PFSK-1 (cell line): ENCODE measurements at regions not wholly inside any gene's neighbourhood (a gene's known extent, or its start where the extent isn't known, plus 50 kb on each side); places are given as distances from the start of the nearest gene placed in this dataset.

Experiments
- FOXP2 ChIP-seq: optimal IDR thresholded peaks from 2 replicates; pipeline ENCODE3; 2011; ENCODE audit warnings: borderline replicate concordance, control low read depth, inconsistent platforms; ENCODE audit not compliant: insufficient read depth; ENCODE audit errors: extremely low read length, extremely low read depth
- POLR2AphosphoS5 ChIP-seq: IDR thresholded peaks from 2 replicates; pipeline ENCODE4 v1.6.1; 2012; ENCODE audit warnings: low read depth, mild to moderate bottlenecking, control low read depth, low read length, moderate library complexity
- REST ChIP-seq, 2 experiments: IDR thresholded peaks; 2 replicates each; pipeline versions ENCODE4 v1.6.1 to v1.8.0; 2011 to 2012; ENCODE audit warnings: low read depth in 2 of 2, low read length in 2 of 2, control low read depth in 1 of 2, inconsistent platforms in 1 of 2, mild to moderate bottlenecking in 1 of 2, moderate library complexity in 1 of 2; ENCODE audit not compliant: insufficient read depth in 1 of 2
- SIN3A ChIP-seq: IDR thresholded peaks from 2 replicates; pipeline ENCODE4 v1.6.1; 2012; ENCODE audit warnings: mild to moderate bottlenecking, low read length, moderate library complexity, borderline replicate concordance; ENCODE audit not compliant: insufficient read depth
- TAF1 ChIP-seq: IDR thresholded peaks from 2 replicates; pipeline ENCODE4 v1.6.1; 2012; ENCODE audit warnings: low read length, control low read depth, borderline replicate concordance; ENCODE audit not compliant: insufficient read depth

DNA sequence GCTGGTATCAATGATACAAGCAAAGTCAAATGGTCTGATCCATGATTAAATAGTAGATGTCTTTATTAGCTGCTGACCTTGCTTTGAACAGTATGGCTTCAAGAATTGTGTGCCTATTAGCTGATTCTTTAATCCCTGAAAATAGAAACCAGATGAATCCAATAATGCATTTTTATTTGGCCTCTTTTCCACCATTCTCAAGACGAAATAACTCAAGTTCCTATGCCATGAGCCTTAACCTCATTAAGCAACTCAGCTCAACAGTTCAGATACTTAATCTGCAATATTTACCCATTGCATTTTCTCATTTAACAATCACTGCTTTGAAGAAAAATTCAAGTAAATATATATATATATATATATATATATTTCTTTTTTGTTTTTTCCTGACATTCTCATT, 588.6 kb upstream of the MEF2C start:
- TF ChIP-seq TAF1 = no peak
- TF ChIP-seq SIN3A = no peak
- TF ChIP-seq FOXP2 = no peak
- TF ChIP-seq REST (IDR thresholded peaks at IDR 0.05; ENCODE audit: insufficient read depth in 1 of 2, low read depth in 2 of 2, low read length in 2 of 2) = no peak
- TF ChIP-seq POLR2AphosphoS5 = no peak

- TF ChIP-seq SIN3A (no peak), TAF1 (no peak), REST (IDR thresholded peaks at IDR 0.05; ENCODE audit: insufficient read depth in 1 of 2, low read depth in 2 of 2, low read length in 2 of 2) (no peak), POLR2AphosphoS5 (no peak), FOXP2 (no peak)
These were observed 588.1 kb upstream of the MEF2C start for GRCh38 chr5:89471115-89471514.

- TF ChIP-seq TAF1 (no peak), POLR2AphosphoS5 (no peak), FOXP2 (no peak), SIN3A (no peak), REST (IDR thresholded peaks at IDR 0.05; ENCODE audit: insufficient read depth in 1 of 2, low read depth in 2 of 2, low read length in 2 of 2) (no peak)
These were observed 587.7 kb upstream of the MEF2C start for GRCh38 chr5:89470658-89471057.

DNA sequence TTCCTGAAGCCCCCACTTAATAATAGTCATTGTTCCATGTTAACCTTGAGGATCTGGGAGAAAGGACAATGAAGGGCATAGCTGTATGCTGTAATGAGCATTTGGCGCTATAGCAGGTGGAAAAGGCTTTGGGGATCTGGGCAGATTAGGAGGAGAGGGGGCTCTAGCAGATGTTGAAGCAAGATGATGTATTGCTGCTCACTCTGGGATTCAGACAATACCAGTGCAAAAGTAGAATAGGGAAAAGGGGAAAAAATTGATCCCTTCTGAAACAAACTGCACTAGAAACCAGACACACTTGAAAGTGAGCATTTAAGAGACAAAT, 575.3 kb upstream of the MEF2C start:
- TF ChIP-seq REST (IDR thresholded peaks at IDR 0.05; ENCODE audit: insufficient read depth in 1 of 2, low read depth in 2 of 2, low read length in 2 of 2) = no peak
- TF ChIP-seq POLR2AphosphoS5 = no peak
- TF ChIP-seq TAF1 = no peak
